Astrocyte (in vitro differentiated cells and primary cell): ENCODE measurements at regions not wholly inside any gene's neighbourhood (a gene's known extent, or its start where the extent isn't known, plus 50 kb on each side); places are given as distances from the start of the nearest gene placed in this dataset.

Source experiments
- EZH2 ChIP-seq: IDR thresholded peaks from 2 replicates; pipeline ENCODE4 v1.6.1; 2012; ENCODE audit warnings: mild to moderate bottlenecking, low read length, inconsistent platforms; ENCODE audit not compliant: insufficient read depth
- TF ChIP-seq, protein P1 (sequence below): IDR thresholded peaks from 2 replicates; pipeline ENCODE4 v1.5.1; 2011; ENCODE audit warnings: low read depth, mild to moderate bottlenecking, inconsistent platforms, low read length, moderate library complexity; ENCODE audit not compliant: insufficient read depth

DNA sequence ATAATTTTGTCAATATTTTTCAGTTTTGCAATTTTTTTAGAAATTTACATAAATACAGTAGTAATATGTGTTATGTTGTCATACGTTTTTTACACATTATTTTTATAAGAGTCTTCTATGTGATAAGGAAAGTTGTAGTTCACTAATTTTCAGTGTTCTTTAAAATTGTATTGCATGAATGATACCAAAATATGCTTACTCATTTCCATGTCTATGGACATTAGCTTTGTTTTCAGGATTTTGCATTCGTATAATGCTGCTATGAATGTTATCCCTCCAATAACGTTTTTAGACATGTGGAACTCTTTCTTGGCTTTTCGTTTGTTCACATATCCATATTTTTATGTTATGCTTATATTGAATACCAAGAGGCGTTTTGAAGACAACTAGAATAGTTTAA, 260.0 kb downstream of the ARL4A start:
- TF ChIP-seq, protein P1, sequence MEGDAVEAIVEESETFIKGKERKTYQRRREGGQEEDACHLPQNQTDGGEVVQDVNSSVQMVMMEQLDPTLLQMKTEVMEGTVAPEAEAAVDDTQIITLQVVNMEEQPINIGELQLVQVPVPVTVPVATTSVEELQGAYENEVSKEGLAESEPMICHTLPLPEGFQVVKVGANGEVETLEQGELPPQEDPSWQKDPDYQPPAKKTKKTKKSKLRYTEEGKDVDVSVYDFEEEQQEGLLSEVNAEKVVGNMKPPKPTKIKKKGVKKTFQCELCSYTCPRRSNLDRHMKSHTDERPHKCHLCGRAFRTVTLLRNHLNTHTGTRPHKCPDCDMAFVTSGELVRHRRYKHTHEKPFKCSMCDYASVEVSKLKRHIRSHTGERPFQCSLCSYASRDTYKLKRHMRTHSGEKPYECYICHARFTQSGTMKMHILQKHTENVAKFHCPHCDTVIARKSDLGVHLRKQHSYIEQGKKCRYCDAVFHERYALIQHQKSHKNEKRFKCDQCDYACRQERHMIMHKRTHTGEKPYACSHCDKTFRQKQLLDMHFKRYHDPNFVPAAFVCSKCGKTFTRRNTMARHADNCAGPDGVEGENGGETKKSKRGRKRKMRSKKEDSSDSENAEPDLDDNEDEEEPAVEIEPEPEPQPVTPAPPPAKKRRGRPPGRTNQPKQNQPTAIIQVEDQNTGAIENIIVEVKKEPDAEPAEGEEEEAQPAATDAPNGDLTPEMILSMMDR, result no peak
- TF ChIP-seq EZH2, result no peak
